ENCODE measurements at regions not wholly inside any gene's neighbourhood (a gene's known extent, or its start where the extent isn't known, plus 50 kb on each side); places are given as distances from the start of the nearest gene placed in this dataset.

DNA sequence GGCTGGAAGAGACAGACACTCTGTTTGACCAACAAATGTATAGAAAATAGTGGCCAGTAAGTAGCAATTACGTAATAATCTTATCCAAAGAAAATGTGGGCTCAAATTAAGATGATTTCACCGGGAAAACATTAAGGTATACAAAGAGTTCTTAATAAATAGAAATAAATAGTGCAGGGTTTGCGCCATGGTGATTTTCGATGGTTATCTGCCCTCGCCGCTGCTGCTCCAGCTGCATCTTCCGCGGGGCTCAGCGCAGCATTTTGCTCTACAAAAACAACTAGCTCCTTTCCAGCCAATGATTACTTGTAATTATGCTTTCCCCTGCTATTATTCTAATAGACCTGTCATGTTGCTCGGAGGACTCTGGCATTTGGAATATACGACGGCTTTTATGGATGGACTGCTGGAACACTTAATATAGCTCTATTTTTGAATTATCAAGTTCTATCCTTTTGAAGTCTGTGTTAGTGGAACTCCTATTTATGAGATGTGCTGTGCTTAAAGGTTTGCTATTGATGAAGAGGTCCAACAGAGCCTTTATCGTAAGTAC is 103.8 kb downstream of the BUB3 start:
- H3K36me3 ChIP-seq (replicated peaks in 1 of 2; ENCODE audit: control insufficient read depth in 1 of 2, insufficient read depth in 2 of 2, low read length in 2 of 2) = no peaks in the 10 kb centered on the region
- peaks cover 0 to 6% (median 0%) of the 10 kb centered on the region in 3 donors for H3K27me3 Mint-ChIP-seq (ENCODE audit: low read depth in 3 of 3)
- H3K36me3 Mint-ChIP-seq = no peaks in the 10 kb centered on the region
- WGBS (ENCODE audit: insufficient coverage) = 100% methylated on average over 8 of the region's 13 CpGs
- intact Hi-C loops (cut with micrococcal nuclease) = no loop called here
- H3K9ac ChIP-seq (ENCODE audit: insufficient read depth, low read length, poor library complexity, severe bottlenecking) = no peak overlapping the region
- no peak overlapping the region for H3K27ac Mint-ChIP-seq
- H3K4me3 ChIP-seq (replicated peaks in 1 of 3; ENCODE audit: low read depth in 2 of 3, low read length in 3 of 3) = no peak overlapping the region
- H3K9me3 Mint-ChIP-seq = peaks cover 0 to 2% (median 0%) of the 10 kb centered on the region in 7 donors
- H3K4me3 Mint-ChIP-seq = no peak overlapping the region
- H3K27me3 ChIP-seq (ENCODE audit: control insufficient read depth in 2 of 2, insufficient read depth in 2 of 2, low read length in 2 of 2) = no peaks in the 10 kb centered on the region
- no peak for DNase-seq
- H3K4me1 ChIP-seq (ENCODE audit: control insufficient read depth in 1 of 2, insufficient read depth in 2 of 2, low read length in 2 of 2) = no peaks in the 10 kb centered on the region
- H3K4me1 Mint-ChIP-seq = no peaks in the 10 kb centered on the region
- no peak overlapping the region for H3K4me2 ChIP-seq (replicated peaks; ENCODE audit: extremely low read depth, low read length, poor library complexity, severe bottlenecking)
- no peaks in the 10 kb centered on the region for H3K79me2 ChIP-seq (ENCODE audit: insufficient read depth, low read length)
- H3K27ac ChIP-seq (ENCODE audit: low read depth in 1 of 2, low read length in 2 of 2) = no peak overlapping the region
- H2AFZ ChIP-seq (ENCODE audit: insufficient read depth, low read depth, low read length, poor library complexity, severe bottlenecking) = no peak overlapping the region
- no peaks in the 10 kb centered on the region for H4K20me1 ChIP-seq (ENCODE audit: insufficient read depth, low read length)
- TF ChIP-seq, protein P1, sequence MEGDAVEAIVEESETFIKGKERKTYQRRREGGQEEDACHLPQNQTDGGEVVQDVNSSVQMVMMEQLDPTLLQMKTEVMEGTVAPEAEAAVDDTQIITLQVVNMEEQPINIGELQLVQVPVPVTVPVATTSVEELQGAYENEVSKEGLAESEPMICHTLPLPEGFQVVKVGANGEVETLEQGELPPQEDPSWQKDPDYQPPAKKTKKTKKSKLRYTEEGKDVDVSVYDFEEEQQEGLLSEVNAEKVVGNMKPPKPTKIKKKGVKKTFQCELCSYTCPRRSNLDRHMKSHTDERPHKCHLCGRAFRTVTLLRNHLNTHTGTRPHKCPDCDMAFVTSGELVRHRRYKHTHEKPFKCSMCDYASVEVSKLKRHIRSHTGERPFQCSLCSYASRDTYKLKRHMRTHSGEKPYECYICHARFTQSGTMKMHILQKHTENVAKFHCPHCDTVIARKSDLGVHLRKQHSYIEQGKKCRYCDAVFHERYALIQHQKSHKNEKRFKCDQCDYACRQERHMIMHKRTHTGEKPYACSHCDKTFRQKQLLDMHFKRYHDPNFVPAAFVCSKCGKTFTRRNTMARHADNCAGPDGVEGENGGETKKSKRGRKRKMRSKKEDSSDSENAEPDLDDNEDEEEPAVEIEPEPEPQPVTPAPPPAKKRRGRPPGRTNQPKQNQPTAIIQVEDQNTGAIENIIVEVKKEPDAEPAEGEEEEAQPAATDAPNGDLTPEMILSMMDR (IDR thresholded peaks at IDR 0.05) = no peak
- peaks cover 7 to 18% of the 10 kb centered on the region in 2 donors for H3K9me3 ChIP-seq (replicated peaks in 1 of 2; ENCODE audit: control insufficient read depth in 1 of 2, insufficient read depth in 1 of 2, low read length in 2 of 2)

DNA sequence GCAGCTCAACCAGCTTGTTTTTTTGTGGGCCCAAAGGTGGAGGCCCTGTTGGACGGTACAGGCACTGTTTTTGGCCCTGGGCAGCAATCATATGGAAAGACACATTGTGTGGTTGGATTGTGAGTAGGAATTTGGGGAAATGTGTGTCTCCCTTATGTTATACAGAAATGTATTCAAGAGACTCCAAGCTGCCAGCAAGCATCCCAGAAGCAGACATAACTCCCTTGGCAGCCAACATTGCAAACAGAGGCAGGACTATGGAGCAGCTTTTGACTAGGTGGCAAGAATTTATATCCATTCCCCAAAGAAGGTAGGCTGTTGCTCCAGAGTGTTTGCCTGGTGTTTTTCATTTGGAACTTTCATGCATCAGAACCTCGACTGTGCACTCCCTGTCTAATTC is 104.9 kb downstream of the BUB3 start:
- Mint-ChIP-seq H3K4me1 (no peaks in the 10 kb centered on the region), H3K27me3 (ENCODE audit: low read depth in 3 of 3) (peaks cover 0 to 6% (median 0%) of the 10 kb centered on the region in 3 donors), H3K9me3 (no peaks in the 10 kb centered on the region), H3K36me3 (no peaks in the 10 kb centered on the region), H3K4me3 (no peak overlapping the region), H3K27ac (no peak overlapping the region)
- intact Hi-C loops (cut with micrococcal nuclease) = no loop called here
- peaks cover 7 to 17% of the 10 kb centered on the region in 2 donors for H3K9me3 ChIP-seq (replicated peaks in 1 of 2; ENCODE audit: control insufficient read depth in 1 of 2, insufficient read depth in 1 of 2, low read length in 2 of 2)
- no peak overlapping the region for H3K9ac ChIP-seq (ENCODE audit: insufficient read depth, low read length, poor library complexity, severe bottlenecking)
- H3K27ac ChIP-seq (ENCODE audit: low read depth in 1 of 2, low read length in 2 of 2) = no peak overlapping the region
- TF ChIP-seq, protein P1 (IDR thresholded peaks at IDR 0.05) = no peak
- H4K20me1 ChIP-seq (ENCODE audit: insufficient read depth, low read length) = no peaks in the 10 kb centered on the region
- DNase-seq = no peak
- H2AFZ ChIP-seq (ENCODE audit: insufficient read depth, low read depth, low read length, poor library complexity, severe bottlenecking) = no peak overlapping the region
- H3K4me3 ChIP-seq (replicated peaks in 1 of 3; ENCODE audit: low read depth in 2 of 3, low read length in 3 of 3) = no peak overlapping the region
- H3K27me3 ChIP-seq (ENCODE audit: control insufficient read depth in 2 of 2, insufficient read depth in 2 of 2, low read length in 2 of 2) = no peaks in the 10 kb centered on the region
- H3K4me2 ChIP-seq (replicated peaks; ENCODE audit: extremely low read depth, low read length, poor library complexity, severe bottlenecking) = no peak overlapping the region
- H3K36me3 ChIP-seq (replicated peaks in 1 of 2; ENCODE audit: control insufficient read depth in 1 of 2, insufficient read depth in 2 of 2, low read length in 2 of 2) = no peaks in the 10 kb centered on the region
- H3K79me2 ChIP-seq (ENCODE audit: insufficient read depth, low read length) = no peaks in the 10 kb centered on the region
- H3K4me1 ChIP-seq (ENCODE audit: control insufficient read depth in 1 of 2, insufficient read depth in 2 of 2, low read length in 2 of 2) = no peaks in the 10 kb centered on the region
- 100% methylated on average over 1 of the region's 2 CpGs for WGBS (ENCODE audit: insufficient coverage)
